ENCODE measurements at regions not wholly inside any gene's neighbourhood (a gene's known extent, or its start where the extent isn't known, plus 50 kb on each side); places are given as distances from the start of the nearest gene placed in this dataset.

GRCh38 chr3:27779176-27779575 is 57.1 kb upstream of the EOMES start:
- intact Hi-C loops (cut with DNase I): no loop called here
- WGBS, 3 donors: 70 to 79% (median 77%) methylated on average over 2 of the region's 2 CpGs
- Histone ChIP-seq H3K4me3 (no peak overlapping the region), H3K27ac (no peak overlapping the region), H3K9me3 (no peaks in the 10 kb centered on the region), H3K27me3 (ENCODE audit: insufficient read depth in 3 of 3, low read length in 2 of 3) (no peaks in the 10 kb centered on the region), H3K36me3 (ENCODE audit: insufficient read depth in 1 of 2, low read depth in 1 of 2) (no peaks in the 10 kb centered on the region), H3K4me1 (no peaks in the 10 kb centered on the region)
- TF ChIP-seq CTCF (IDR thresholded peaks at IDR 0.05): no peak
- DNase-seq: no peak
- no peak for ATAC-seq

DNA sequence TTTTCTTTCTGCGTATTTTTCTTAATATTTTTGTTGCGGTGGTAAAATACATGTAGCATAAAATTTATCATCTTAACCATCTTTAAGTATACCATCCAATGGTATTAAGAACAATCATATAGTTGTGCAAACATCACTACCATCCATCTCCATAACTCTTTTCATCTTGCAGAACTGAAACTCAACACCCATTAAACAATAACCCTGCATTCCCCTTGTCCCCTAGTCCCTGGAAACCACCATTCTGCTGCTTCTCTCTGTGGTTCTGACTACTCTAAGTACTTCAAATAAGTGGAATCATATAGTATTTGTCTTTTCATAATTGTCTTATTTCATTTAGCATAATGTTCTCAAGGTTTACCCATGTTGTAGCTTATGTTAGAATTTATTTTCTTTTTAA is 67.3 kb upstream of the EOMES start:
- WGBS, 3 donors: 90 to 98% (median 92%) methylated on average over 2 of the region's 2 CpGs
- H3K4me3 ChIP-seq: no peak overlapping the region
- no peaks in the 10 kb centered on the region for H3K9me3 ChIP-seq
- no peaks in the 10 kb centered on the region for H3K36me3 ChIP-seq (ENCODE audit: insufficient read depth in 1 of 2, low read depth in 1 of 2)
- no peaks in the 10 kb centered on the region for H3K4me1 ChIP-seq
- H3K27ac ChIP-seq: no peak overlapping the region
- intact Hi-C loops (cut with DNase I): no loop called here
- DNase-seq (no peak), ATAC-seq (no peak)
- no peak for TF ChIP-seq CTCF (IDR thresholded peaks at IDR 0.05)
- peaks cover 0 to 2% (median 0%) of the 10 kb centered on the region in 3 donors for H3K27me3 ChIP-seq (ENCODE audit: insufficient read depth in 3 of 3, low read length in 2 of 3)

- Histone ChIP-seq H3K9me3 (no peaks in the 10 kb centered on the region), H3K4me3 (no peak overlapping the region), H3K36me3 (ENCODE audit: insufficient read depth in 1 of 2, low read depth in 1 of 2) (no peaks in the 10 kb centered on the region), H3K27ac (no peak overlapping the region), H3K27me3 (ENCODE audit: insufficient read depth in 3 of 3, low read length in 2 of 3) (peaks cover 0 to 2% (median 0%) of the 10 kb centered on the region in 3 donors), H3K4me1 (no peaks in the 10 kb centered on the region)
- no peak for TF ChIP-seq CTCF (IDR thresholded peaks at IDR 0.05)
- intact Hi-C loops (cut with DNase I): no loop called here
- no peak for ATAC-seq
- no peak for DNase-seq
- WGBS, 3 donors: 54 to 68% (median 58%) methylated on average over 2 of the region's 2 CpGs
Measured at GRCh38 chr3:27791956-27792355, 69.8 kb upstream of the EOMES start.

GRCh38 chr3:27792869-27793268 is 70.7 kb upstream of the EOMES start:
- intact Hi-C loops (cut with DNase I): no loop called here
- no peak overlapping the region for H3K4me3 ChIP-seq
- WGBS, 3 donors: 51 to 64% (median 57%) methylated on average over 3 of the region's 3 CpGs
- no peak overlapping the region for H3K27ac ChIP-seq
- no peaks in the 10 kb centered on the region for H3K4me1 ChIP-seq
- TF ChIP-seq CTCF (IDR thresholded peaks at IDR 0.05): no peak
- no peaks in the 10 kb centered on the region for H3K9me3 ChIP-seq
- H3K27me3 ChIP-seq (ENCODE audit: insufficient read depth in 3 of 3, low read length in 2 of 3): peaks cover 0 to 2% (median 0%) of the 10 kb centered on the region in 3 donors
- ATAC-seq (no peak), DNase-seq (no peak)
- no peaks in the 10 kb centered on the region for H3K36me3 ChIP-seq (ENCODE audit: insufficient read depth in 1 of 2, low read depth in 1 of 2)

GRCh38 chr3:27794211-27794610 is 72.1 kb upstream of the EOMES start:
- ATAC-seq: no peak
- intact Hi-C loops (cut with DNase I): no loop called here
- 92 to 95% (median 93%) methylated on average over 4 of the region's 4 CpGs for WGBS, 3 donors

More at GRCh38 chr3:27794211-27794610, 72.1 kb upstream of the EOMES start:
- peaks cover 0 to 2% (median 0%) of the 10 kb centered on the region in 3 donors for H3K27me3 ChIP-seq (ENCODE audit: insufficient read depth in 3 of 3, low read length in 2 of 3)
- no peaks in the 10 kb centered on the region for H3K9me3 ChIP-seq
- H3K4me3 ChIP-seq: no peak overlapping the region
- H3K27ac ChIP-seq: no peak overlapping the region
- TF ChIP-seq CTCF (IDR thresholded peaks at IDR 0.05): no peak
- DNase-seq: no peak
- no peaks in the 10 kb centered on the region for H3K4me1 ChIP-seq
- H3K36me3 ChIP-seq (ENCODE audit: insufficient read depth in 1 of 2, low read depth in 1 of 2): no peaks in the 10 kb centered on the region
